Duodenal mucosa (tissue), 2 donors: ENCODE measurements at regions not wholly inside any gene's neighbourhood (a gene's known extent, or its start where the extent isn't known, plus 50 kb on each side); places are given as distances from the start of the nearest gene placed in this dataset.

Source experiments
- H3K27ac ChIP-seq: one replicate; pipeline ENCODE4 v1.7.0; 2013; ENCODE audit warnings: low read depth, low read length
- H3K27me3 ChIP-seq, 2 donors: one replicate each; pipeline ENCODE4 v1.7.0; 2013; ENCODE audit warnings: low read length in 2 of 2, control low read depth in 1 of 2; ENCODE audit not compliant: insufficient read depth in 2 of 2, control insufficient read depth in 1 of 2
- H3K36me3 ChIP-seq, 2 donors: one replicate each; pipeline ENCODE4 v1.7.0; 2013; ENCODE audit warnings: low read length in 2 of 2, control low read depth in 1 of 2; ENCODE audit not compliant: insufficient read depth in 2 of 2, control insufficient read depth in 1 of 2
- H3K4me1 ChIP-seq, 2 donors: one replicate each; pipeline ENCODE4 v1.7.0; 2013; ENCODE audit warnings: low read length in 2 of 2, control low read depth in 1 of 2; ENCODE audit not compliant: insufficient read depth in 2 of 2, control insufficient read depth in 1 of 2
- H3K4me3 ChIP-seq, 2 donors: one replicate each; pipeline ENCODE4 v1.7.0; 2013; ENCODE audit warnings: low read length in 2 of 2, low read depth in 1 of 2
- H3K9ac ChIP-seq, 2 donors: one replicate each; pipeline ENCODE4 v1.7.0; 2013; ENCODE audit warnings: low read length in 2 of 2, low read depth in 1 of 2
- H3K9me3 ChIP-seq, 2 donors: one replicate each; pipeline ENCODE4 v1.7.0; 2013; ENCODE audit warnings: low read length in 2 of 2, control low read depth in 1 of 2; ENCODE audit not compliant: control insufficient read depth in 1 of 2

- H3K4me3 ChIP-seq: no peak overlapping the region
- no peak overlapping the region for H3K9ac ChIP-seq
- no peaks in the 10 kb centered on the region for H3K36me3 ChIP-seq
- H3K9me3 ChIP-seq: peaks cover 3 to 7% of the 10 kb centered on the region in 2 donors
- no peak overlapping the region for H3K27ac ChIP-seq
- no peaks in the 10 kb centered on the region for H3K4me1 ChIP-seq
- no peaks in the 10 kb centered on the region for H3K27me3 ChIP-seq
Measured at GRCh38 chr6:100944644-100945043, 63.5 kb upstream of the ASCC3 start.

- Histone ChIP-seq H3K9ac (no peak overlapping the region), H3K27ac (no peak overlapping the region), H3K9me3 (peaks cover 3 to 7% of the 10 kb centered on the region in 2 donors), H3K4me3 (no peak overlapping the region), H3K36me3 (no peaks in the 10 kb centered on the region), H3K4me1 (no peaks in the 10 kb centered on the region), H3K27me3 (no peaks in the 10 kb centered on the region)
Measured at GRCh38 chr6:100946021-100946540, 65.0 kb upstream of the ASCC3 start.

DNA sequence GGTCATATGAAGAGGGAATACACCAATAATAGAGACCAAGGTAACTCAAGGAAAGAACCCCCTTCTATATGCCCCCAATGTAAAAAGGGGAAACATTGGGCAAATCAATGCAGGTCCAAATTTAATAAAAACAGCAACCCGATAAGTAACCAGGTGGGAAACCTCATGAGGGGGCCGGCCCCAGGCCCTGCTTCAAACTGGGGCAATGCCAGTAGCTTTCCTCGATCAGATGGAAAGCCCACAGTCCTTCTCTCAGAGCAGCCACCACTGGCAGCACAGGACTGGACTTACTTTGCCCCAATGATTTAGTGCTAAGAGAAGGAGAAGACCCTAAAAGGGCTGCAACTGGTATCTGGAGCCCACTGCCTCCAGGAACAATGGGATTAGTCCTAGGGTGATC is 65.6 kb upstream of the ASCC3 start:
- Histone ChIP-seq H3K27me3 (no peaks in the 10 kb centered on the region), H3K9me3 (peaks cover 3 to 7% of the 10 kb centered on the region in 2 donors), H3K27ac (no peak overlapping the region), H3K4me3 (no peak overlapping the region), H3K36me3 (no peaks in the 10 kb centered on the region), H3K4me1 (no peaks in the 10 kb centered on the region), H3K9ac (no peak overlapping the region)

DNA sequence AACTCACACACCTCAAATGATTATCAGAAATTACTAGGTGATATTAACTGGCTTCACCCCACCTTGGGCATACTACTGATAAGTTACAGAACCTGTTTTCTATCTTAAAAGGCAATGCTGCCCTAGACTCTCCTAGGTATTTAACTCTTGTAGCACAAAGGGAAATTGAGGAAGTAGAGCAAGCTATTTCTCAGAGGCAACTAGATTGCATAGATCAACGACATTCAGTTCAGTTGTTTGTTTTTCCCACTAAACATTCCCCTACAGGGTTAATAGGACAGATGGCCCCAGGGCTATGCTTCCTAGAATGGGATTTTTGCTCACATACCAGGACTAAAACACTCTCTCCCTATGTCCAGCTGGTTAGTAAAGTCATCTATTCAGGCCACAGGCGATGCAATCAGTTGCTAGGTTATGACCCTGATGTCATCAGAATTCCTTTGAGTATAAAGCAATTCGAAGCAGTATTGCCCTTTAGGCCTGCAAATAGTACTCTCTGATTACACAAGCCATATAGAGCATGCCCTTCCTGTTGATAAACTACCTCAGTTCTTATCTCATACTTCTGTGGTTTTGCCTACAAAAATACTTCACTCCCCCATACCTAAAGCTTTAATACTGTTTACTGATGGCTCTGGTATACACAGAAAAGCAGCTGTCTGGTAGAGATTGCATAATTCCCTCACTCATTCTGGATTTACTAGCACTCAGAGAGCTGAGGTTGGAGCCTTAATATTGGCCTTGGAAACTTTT is 67.4 kb upstream of the ASCC3 start:
- Histone ChIP-seq H3K4me3 (no peak overlapping the region), H3K9ac (no peak overlapping the region), H3K27ac (no peak overlapping the region), H3K9me3 (peaks cover 3 to 7% of the 10 kb centered on the region in 2 donors), H3K36me3 (no peaks in the 10 kb centered on the region), H3K27me3 (no peaks in the 10 kb centered on the region), H3K4me1 (no peaks in the 10 kb centered on the region)

DNA sequence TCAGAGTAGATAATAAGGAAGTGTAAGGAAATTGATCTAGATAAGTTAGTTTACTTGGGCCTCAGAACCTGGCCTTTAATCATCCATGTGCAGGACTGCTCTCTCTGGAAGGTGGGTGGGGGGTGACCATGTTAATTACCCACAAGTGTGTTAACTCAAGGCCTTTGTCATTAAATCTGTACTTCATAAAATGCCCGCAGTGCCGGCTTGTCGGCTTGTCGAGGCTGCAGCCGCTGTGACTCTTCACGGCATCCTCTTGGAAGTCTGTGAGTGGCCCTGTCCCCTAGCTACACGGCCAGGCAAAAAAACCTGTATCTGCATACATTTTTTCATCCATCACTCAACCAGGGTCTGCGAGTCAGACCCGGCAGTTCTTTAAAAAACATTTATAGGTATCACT is 70.9 kb upstream of the ASCC3 start:
- H3K4me1 ChIP-seq: no peaks in the 10 kb centered on the region
- H3K9me3 ChIP-seq: peaks cover 3 to 7% of the 10 kb centered on the region in 2 donors
- H3K4me3 ChIP-seq: no peak overlapping the region
- H3K9ac ChIP-seq: no peak overlapping the region
- H3K36me3 ChIP-seq: no peaks in the 10 kb centered on the region
- H3K27me3 ChIP-seq: no peaks in the 10 kb centered on the region
- H3K27ac ChIP-seq: no peak overlapping the region

- Histone ChIP-seq H3K27me3 (no peaks in the 10 kb centered on the region), H3K4me3 (no peak overlapping the region), H3K9me3 (no peaks in the 10 kb centered on the region), H3K36me3 (no peaks in the 10 kb centered on the region), H3K9ac (no peak overlapping the region), H3K27ac (no peak overlapping the region), H3K4me1 (no peaks in the 10 kb centered on the region)
Measured at GRCh38 chr6:100959280-100959679, 78.2 kb upstream of the ASCC3 start.

GRCh38 chr6:100962466-100962865 is 81.3 kb upstream of the ASCC3 start:
- Histone ChIP-seq H3K27ac (no peak overlapping the region), H3K4me3 (no peak overlapping the region), H3K9me3 (no peaks in the 10 kb centered on the region), H3K4me1 (no peaks in the 10 kb centered on the region), H3K36me3 (no peaks in the 10 kb centered on the region), H3K27me3 (no peaks in the 10 kb centered on the region), H3K9ac (no peak overlapping the region)

DNA sequence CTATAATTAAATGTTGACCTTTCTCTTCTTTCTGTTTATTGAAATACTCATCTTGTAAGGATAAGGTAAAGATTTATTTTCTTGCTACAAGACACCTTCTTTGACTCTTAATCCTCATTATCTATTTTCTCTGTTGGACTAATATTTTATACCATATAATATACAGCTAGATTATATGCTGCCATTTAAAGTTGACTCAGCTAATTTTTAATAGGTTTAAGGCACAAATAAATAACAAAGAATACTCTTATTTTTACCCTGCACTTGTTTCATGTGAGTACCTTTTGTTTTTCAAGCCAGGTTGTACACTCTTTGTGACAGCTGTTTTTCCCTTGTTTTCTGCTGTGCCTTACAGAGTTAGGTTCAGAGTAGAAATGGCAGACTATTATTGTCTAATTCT is 83.9 kb upstream of the ASCC3 start:
- Histone ChIP-seq H3K4me1 (no peaks in the 10 kb centered on the region), H3K27me3 (no peaks in the 10 kb centered on the region), H3K36me3 (no peaks in the 10 kb centered on the region), H3K9me3 (no peaks in the 10 kb centered on the region), H3K9ac (no peak overlapping the region), H3K27ac (no peak overlapping the region), H3K4me3 (no peak overlapping the region)

- Histone ChIP-seq H3K4me3 (no peak overlapping the region), H3K9me3 (no peaks in the 10 kb centered on the region), H3K27me3 (no peaks in the 10 kb centered on the region), H3K4me1 (no peaks in the 10 kb centered on the region), H3K27ac (no peak overlapping the region), H3K9ac (no peak overlapping the region), H3K36me3 (no peaks in the 10 kb centered on the region)
Measured at GRCh38 chr6:100968949-100969348, 87.8 kb upstream of the ASCC3 start.

GRCh38 chr6:100979267-100979666 is 98.1 kb upstream of the ASCC3 start:
- no peaks in the 10 kb centered on the region for H3K36me3 ChIP-seq
- no peak overlapping the region for H3K27ac ChIP-seq
- no peaks in the 10 kb centered on the region for H3K4me1 ChIP-seq
- no peak overlapping the region for H3K4me3 ChIP-seq
- no peaks in the 10 kb centered on the region for H3K27me3 ChIP-seq
- H3K9ac ChIP-seq: no peak overlapping the region
- H3K9me3 ChIP-seq: no peaks in the 10 kb centered on the region
